GM12891 (cell line): ENCODE measurements at regions not wholly inside any gene's neighbourhood (a gene's known extent, or its start where the extent isn't known, plus 50 kb on each side); places are given as distances from the start of the nearest gene placed in this dataset.

ENCODE experiments used
- POLR2A ChIP-seq: IDR thresholded peaks from 2 replicates; pipeline ENCODE4 v1.6.1; 2011; ENCODE audit warnings: low read depth, low read length, control low read depth
- POLR2AphosphoS5 ChIP-seq: IDR thresholded peaks from 2 replicates; pipeline ENCODE4 v1.6.1; 2011; ENCODE audit warnings: low read depth, low read length, control low read depth
- SPI1 ChIP-seq: IDR thresholded peaks from 2 replicates; pipeline ENCODE4 v1.6.1; 2011; ENCODE audit warnings: low read depth, low read length, control low read depth
- TAF1 ChIP-seq: IDR thresholded peaks from 2 replicates; pipeline ENCODE4 v1.6.1; 2011; ENCODE audit warnings: low read depth, low read length, control low read depth

DNA sequence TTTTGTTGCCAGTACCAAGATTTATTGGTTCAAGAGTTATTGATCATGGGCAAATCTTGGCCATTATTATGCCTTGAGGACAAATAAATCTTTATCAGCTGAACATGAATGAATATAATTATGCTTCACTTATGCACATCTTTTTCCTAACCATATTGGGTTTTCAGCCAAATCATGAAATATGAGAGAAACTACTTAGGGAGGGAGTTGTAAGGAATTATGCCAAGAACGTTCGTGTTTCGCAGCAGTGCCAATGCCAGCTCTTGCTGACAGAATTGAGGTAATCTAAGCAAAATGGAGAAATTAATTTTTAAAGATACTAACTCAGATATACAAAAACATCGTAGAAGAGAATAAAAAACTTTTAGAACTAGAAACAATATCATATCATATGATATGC, 301.1 kb upstream of the SASH1 start:
- TF ChIP-seq POLR2A (no peak), POLR2AphosphoS5 (no peak), TAF1 (no peak), SPI1 (no peak)
